Ishikawa (cell line): ENCODE measurements at regions not wholly inside any gene's neighbourhood (a gene's known extent, or its start where the extent isn't known, plus 50 kb on each side); places are given as distances from the start of the nearest gene placed in this dataset.

ENCODE experiments used
- CREB1 ChIP-seq: IDR thresholded peaks from 2 replicates; pipeline ENCODE4 v1.6.1; 2012; ENCODE audit warnings: low read depth
- NFIC ChIP-seq: IDR thresholded peaks from 2 replicates; pipeline ENCODE4 v1.6.1; 2012
- REST ChIP-seq: IDR thresholded peaks from 2 replicates; pipeline ENCODE4 v1.6.1; 2012; ENCODE audit warnings: low read depth, mild to moderate bottlenecking
- TAF1 ChIP-seq: IDR thresholded peaks from 2 replicates; pipeline ENCODE4 v1.6.1; 2012; ENCODE audit warnings: low read depth, mild to moderate bottlenecking
- ZBTB7A ChIP-seq: IDR thresholded peaks from 2 replicates; pipeline ENCODE4 v1.6.1; 2012; ENCODE audit warnings: low read depth

GRCh38 chr5:100723229-100723628 is 179.9 kb downstream of the ST8SIA4 start:
- TF ChIP-seq ZBTB7A (no peak), REST (no peak), TAF1 (no peak), CREB1 (no peak), NFIC (no peak)
